OCI-LY3 (cell line): ENCODE measurements at regions not wholly inside any gene's neighbourhood (a gene's known extent, or its start where the extent isn't known, plus 50 kb on each side); places are given as distances from the start of the nearest gene placed in this dataset.
"Not testable (repeated sequence)": the region's sequence is repeated elsewhere in the genome, so short reads cannot be mapped to it uniquely, and the experiment has no call there.

Experiments
- H2AFZ ChIP-seq: fragments of 200-600, 300-600 bp; shearing (Covaris generic); 2 replicates; pipeline ENCODE4 v1.6.0; 2014; ENCODE audit warnings: antibody characterized with exemption, low read depth, low read length
- H3K27ac ChIP-seq: fragments of 200-600, 300-600 bp; sonication (generic); 2 replicates; pipeline ENCODE4 v1.5.1; 2014; ENCODE audit warnings: mild to moderate bottlenecking, low read length, moderate library complexity, mixed read lengths
- H3K27me3 ChIP-seq: fragments of 200-600, 300-600 bp; sonication (generic); 2 replicates; pipeline ENCODE4 v1.6.1; 2014; ENCODE audit warnings: low read depth, low read length, mixed read lengths
- H3K36me3 ChIP-seq: fragments of 200-600, 300-600 bp; sonication (generic); replicated peaks from 2 replicates; pipeline ENCODE3; 2014; ENCODE audit warnings: low read depth, low read length, mixed read lengths
- H3K4me1 ChIP-seq: fragments of 300-600, 200-600 bp; sonication (generic); 2 replicates; pipeline ENCODE4 v1.6.1; 2014; ENCODE audit warnings: low read length, mixed read lengths
- H3K4me2 ChIP-seq: fragments of 200-600, 300-600 bp; sonication (generic); 2 replicates; pipeline ENCODE4 v1.6.1; 2014; ENCODE audit warnings: low read length, mixed read lengths
- H3K4me3 ChIP-seq: fragments of 300-600, 200-600 bp; sonication (generic); 2 replicates; pipeline ENCODE4 v1.5.1; 2014; ENCODE audit warnings: antibody characterized with exemption, mild to moderate bottlenecking, low read length, moderate library complexity
- H3K79me2 ChIP-seq: fragments of 300-600, 200-600 bp; shearing (Covaris generic); 2 replicates; pipeline ENCODE4 v1.6.1; 2014; ENCODE audit warnings: mild to moderate bottlenecking, low read length, mixed read lengths
- H3K9ac ChIP-seq: fragments of 300-600, 200-600 bp; shearing (Covaris generic); 2 replicates; pipeline ENCODE4 v1.6.0; 2014; ENCODE audit warnings: mild to moderate bottlenecking, low read length, moderate library complexity
- H3K9me3 ChIP-seq: fragments of 200-600, 300-600 bp; shearing (Covaris generic); 2 replicates; pipeline ENCODE4 v1.6.1; 2014; ENCODE audit warnings: low read length, mixed read lengths; ENCODE audit not compliant: insufficient read depth
- H4K20me1 ChIP-seq: fragments of 200-600, 300-600 bp; sonication (generic); 2 replicates; pipeline ENCODE4 v1.6.1; 2016; ENCODE audit warnings: low read length, mixed read lengths; ENCODE audit not compliant: insufficient read depth
- CTCF ChIP-seq: fragments of 200-600, 300-600 bp; sonication (generic); IDR thresholded peaks from 2 replicates; pipeline ENCODE4 v1.5.1; 2014; ENCODE audit warnings: antibody characterized with exemption, low read length, low read depth
- EZH2phosphoT487 ChIP-seq: fragments of 200-600 bp; shearing (Covaris generic); IDR thresholded peaks from 2 replicates; pipeline ENCODE4 v1.6.1; 2018; ENCODE audit warnings: antibody characterized with exemption, mixed run types, low read depth

GRCh38 chr1:223023863-223024262, 119.2 kb downstream of the TLR5 start:
- Histone ChIP-seq H3K27ac (no peak overlapping the region), H3K79me2 (no peaks in the 10 kb centered on the region), H4K20me1 (no peaks in the 10 kb centered on the region), H3K4me2 (no peak overlapping the region), H3K4me1 (no peaks in the 10 kb centered on the region), H3K4me3 (no peak overlapping the region), H3K36me3 (no peaks in the 10 kb centered on the region), H3K9ac (no peak overlapping the region), H3K9me3 (no peaks in the 10 kb centered on the region), H2AFZ (no peak overlapping the region), H3K27me3 (no peaks in the 10 kb centered on the region)
- TF ChIP-seq CTCF (no peak), EZH2phosphoT487 (no peak)

GRCh38 chr1:223024486-223024885, 118.6 kb downstream of the TLR5 start:
- H3K79me2 ChIP-seq, H2AFZ ChIP-seq, H3K4me3 ChIP-seq, H3K27ac ChIP-seq, H3K27me3 ChIP-seq, H3K36me3 ChIP-seq, H4K20me1 ChIP-seq, H3K4me1 ChIP-seq, H3K4me2 ChIP-seq, H3K9me3 ChIP-seq, H3K9ac ChIP-seq: not testable (repeated sequence)

- H3K36me3 ChIP-seq, H3K4me2 ChIP-seq, H3K27ac ChIP-seq, H3K4me1 ChIP-seq, H4K20me1 ChIP-seq, H3K9ac ChIP-seq, H3K4me3 ChIP-seq, H3K79me2 ChIP-seq, H3K9me3 ChIP-seq, H3K27me3 ChIP-seq, H2AFZ ChIP-seq: not testable (repeated sequence)
These were observed 117.8 kb downstream of the TLR5 start for GRCh38 chr1:223025190-223025734.

- H3K79me2 ChIP-seq, H4K20me1 ChIP-seq, H3K4me3 ChIP-seq, H3K9me3 ChIP-seq, H3K9ac ChIP-seq, H3K36me3 ChIP-seq, H3K4me2 ChIP-seq, H3K4me1 ChIP-seq, H3K27ac ChIP-seq, H3K27me3 ChIP-seq, H2AFZ ChIP-seq: not testable (repeated sequence)
These were observed 116.4 kb downstream of the TLR5 start for GRCh38 chr1:223026639-223027038.

GRCh38 chr1:223029985-223030769, 112.9 kb downstream of the TLR5 start:
- Histone ChIP-seq H2AFZ (no peak overlapping the region), H3K27me3 (no peaks in the 10 kb centered on the region), H3K9ac (no peak overlapping the region), H3K36me3 (no peaks in the 10 kb centered on the region), H3K4me3 (no peak overlapping the region), H3K27ac (no peak overlapping the region), H4K20me1 (no peaks in the 10 kb centered on the region), H3K9me3 (no peaks in the 10 kb centered on the region), H3K79me2 (no peaks in the 10 kb centered on the region), H3K4me1 (no peaks in the 10 kb centered on the region), H3K4me2 (no peak overlapping the region)
- TF ChIP-seq CTCF (no peak), EZH2phosphoT487 (no peak)
